ENCODE measurements at regions not wholly inside any gene's neighbourhood (a gene's known extent, or its start where the extent isn't known, plus 50 kb on each side); places are given as distances from the start of the nearest gene placed in this dataset.
"Not testable (repeated sequence)": the region's sequence is repeated elsewhere in the genome, so short reads cannot be mapped to it uniquely, and the experiment has no call there.

GRCh38 chr6:145564553-145564952 lies 170.8 kb downstream of the EPM2A start:
- Mint-ChIP-seq H3K4me3 (ENCODE audit: unreplicated experiment) (no peak overlapping the region), H3K36me3 (ENCODE audit: unreplicated experiment) (no peaks in the 10 kb centered on the region), H3K9me3 (ENCODE audit: unreplicated experiment) (no peaks in the 10 kb centered on the region), H3K27ac (ENCODE audit: unreplicated experiment) (no peak overlapping the region), H3K27me3 (ENCODE audit: unreplicated experiment) (no peaks in the 10 kb centered on the region), H3K4me1 (ENCODE audit: unreplicated experiment) (no peaks in the 10 kb centered on the region)
- DNase-seq (ENCODE audit: extremely low spot score, unreplicated experiment) = no peak
- TF ChIP-seq CTCF (IDR thresholded peaks at IDR 0.05) = no peak

- H3K4me3 Mint-ChIP-seq (ENCODE audit: unreplicated experiment) = no peak overlapping the region
- no peaks in the 10 kb centered on the region for H3K4me1 Mint-ChIP-seq (ENCODE audit: unreplicated experiment)
- H3K27me3 Mint-ChIP-seq (ENCODE audit: unreplicated experiment) = no peaks in the 10 kb centered on the region
- DNase-seq (ENCODE audit: extremely low spot score, unreplicated experiment) = no peak
- peaks cover 8% of the 10 kb centered on the region for H3K9me3 Mint-ChIP-seq (ENCODE audit: unreplicated experiment)
- H3K27ac Mint-ChIP-seq (ENCODE audit: unreplicated experiment) = no peak overlapping the region
- no peak for TF ChIP-seq CTCF (IDR thresholded peaks at IDR 0.05)
- no peaks in the 10 kb centered on the region for H3K36me3 Mint-ChIP-seq (ENCODE audit: unreplicated experiment)
Measured at GRCh38 chr6:145567684-145568252, 167.6 kb downstream of the EPM2A start.

DNA sequence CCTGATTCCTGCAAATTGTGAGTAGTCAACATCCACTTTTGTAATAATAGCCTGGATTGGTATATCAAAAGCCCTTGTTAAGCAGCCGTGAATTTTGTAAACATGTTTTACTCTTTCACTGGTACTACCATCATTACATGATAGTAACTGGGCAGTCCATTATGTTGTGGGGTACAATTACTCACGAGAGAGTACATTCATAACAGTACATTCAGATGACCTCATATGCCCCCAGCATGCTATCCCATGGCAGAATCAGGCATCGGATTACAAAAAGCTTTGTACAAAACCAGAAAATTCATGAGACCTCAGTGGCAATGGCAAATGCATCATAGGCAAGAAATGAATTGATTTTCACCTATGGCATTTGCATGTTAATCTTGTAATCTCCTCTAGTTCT lies 166.2 kb downstream of the EPM2A start:
- H3K4me1 Mint-ChIP-seq (ENCODE audit: unreplicated experiment) = no peaks in the 10 kb centered on the region
- H3K9me3 Mint-ChIP-seq (ENCODE audit: unreplicated experiment) = peaks cover 11% of the 10 kb centered on the region
- H3K36me3 Mint-ChIP-seq (ENCODE audit: unreplicated experiment) = no peaks in the 10 kb centered on the region
- no peak for DNase-seq (ENCODE audit: extremely low spot score, unreplicated experiment)
- no peak overlapping the region for H3K27ac Mint-ChIP-seq (ENCODE audit: unreplicated experiment)
- no peaks in the 10 kb centered on the region for H3K27me3 Mint-ChIP-seq (ENCODE audit: unreplicated experiment)
- H3K4me3 Mint-ChIP-seq (ENCODE audit: unreplicated experiment) = no peak overlapping the region
- TF ChIP-seq CTCF (IDR thresholded peaks at IDR 0.05) = no peak

DNA sequence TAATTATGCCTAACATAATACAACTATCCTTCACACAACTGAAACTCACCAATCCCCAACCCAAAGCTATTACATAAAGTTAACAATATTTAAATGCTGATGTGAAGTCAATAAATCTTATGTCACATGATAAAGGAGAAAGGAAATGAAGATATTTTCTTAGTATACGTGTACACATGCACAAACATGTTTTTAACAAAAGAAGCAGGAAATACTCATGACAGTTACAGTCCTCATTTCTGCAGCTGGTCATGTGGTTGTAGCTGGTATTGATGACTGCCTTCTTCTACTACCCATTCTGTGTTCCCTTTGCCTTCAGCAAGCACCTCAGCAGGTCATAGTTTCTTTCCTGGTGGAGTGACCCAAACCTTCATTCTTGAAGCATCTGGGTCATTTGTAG lies 165.0 kb downstream of the EPM2A start:
- H3K4me1 Mint-ChIP-seq (ENCODE audit: unreplicated experiment); H3K4me3 Mint-ChIP-seq (ENCODE audit: unreplicated experiment); DNase-seq (ENCODE audit: extremely low spot score, unreplicated experiment); H3K27me3 Mint-ChIP-seq (ENCODE audit: unreplicated experiment); H3K27ac Mint-ChIP-seq (ENCODE audit: unreplicated experiment); H3K36me3 Mint-ChIP-seq (ENCODE audit: unreplicated experiment): not testable (repeated sequence)
- H3K9me3 Mint-ChIP-seq (ENCODE audit: unreplicated experiment) = peaks cover 22% of the 10 kb centered on the region

- not testable (repeated sequence) for H3K4me3 Mint-ChIP-seq (ENCODE audit: unreplicated experiment)
- peaks cover 52% of the 10 kb centered on the region for H3K9me3 Mint-ChIP-seq (ENCODE audit: unreplicated experiment)
Measured at GRCh38 chr6:145574269-145574668, 161.1 kb downstream of the EPM2A start.

More at GRCh38 chr6:145574269-145574668, 161.1 kb downstream of the EPM2A start:
- H3K4me1 Mint-ChIP-seq (ENCODE audit: unreplicated experiment); H3K27me3 Mint-ChIP-seq (ENCODE audit: unreplicated experiment); H3K36me3 Mint-ChIP-seq (ENCODE audit: unreplicated experiment); DNase-seq (ENCODE audit: extremely low spot score, unreplicated experiment); H3K27ac Mint-ChIP-seq (ENCODE audit: unreplicated experiment): not testable (repeated sequence)

All from osteocyte (in vitro differentiated cells).